A673 (cell line): ENCODE measurements at regions not wholly inside any gene's neighbourhood (a gene's known extent, or its start where the extent isn't known, plus 50 kb on each side); places are given as distances from the start of the nearest gene placed in this dataset.

Experiments used
- BruUV-seq: library from RNA; stranded (reverse); fragments of 400-500 nt; replicated peaks from 2 replicates; lab custom pipeline; 2021; lab: Mats Ljungman, UMichigan
- CTCF ChIA-PET: fragments of 300-600 bp; sonication (Branson Sonifier 250); formaldehyde crosslinking; loops from one replicate; lab custom pipeline; 2022; ENCODE audit warnings: antibody characterized with exemption; lab: Charles Lee
- POLR2A ChIA-PET: fragments of 300-600 bp; sonication (Branson Sonifier 250); formaldehyde crosslinking; loops from one replicate; lab custom pipeline; 2022; ENCODE audit warnings: antibody characterized with exemption; ENCODE audit not compliant: low non-redundant PET; lab: Charles Lee
- DNase-seq: peaks from one replicate; pipeline ENCODE4 v3.0.0-alpha.2; 2015; ENCODE audit warnings: low spot score
- H3K27ac ChIP-seq: fragments of 200-600 bp; sonication (generic); 2 replicates; pipeline ENCODE4 v1.5.1; 2016; ENCODE audit warnings: mixed run types, low read depth, mild to moderate bottlenecking, mixed read lengths, antibody characterized with exemption, low read length; ENCODE audit not compliant: poor library complexity, severe bottlenecking
- H3K27me3 ChIP-seq: fragments of 200-600 bp; sonication (generic); replicated peaks from 2 replicates; pipeline ENCODE4 v1.6.1; 2017; ENCODE audit warnings: mixed run types, low read depth, mild to moderate bottlenecking, mixed read lengths, antibody characterized with exemption, low read length; ENCODE audit not compliant: insufficient read depth, poor library complexity
- H3K36me3 ChIP-seq: fragments of 200-600 bp; sonication (generic); 2 replicates; pipeline ENCODE4 v1.6.1; 2016; ENCODE audit warnings: mixed run types, mild to moderate bottlenecking, mixed read lengths, antibody characterized with exemption, low read length; ENCODE audit not compliant: insufficient read depth, poor library complexity, severe bottlenecking
- H3K4me1 ChIP-seq: fragments of 200-600 bp; sonication (generic); 2 replicates; pipeline ENCODE4 v1.6.1; 2017; ENCODE audit warnings: mixed run types, mild to moderate bottlenecking, mixed read lengths, antibody characterized with exemption, low read length; ENCODE audit not compliant: insufficient read depth, poor library complexity, severe bottlenecking
- H3K4me3 ChIP-seq: fragments of 200-600 bp; sonication (generic); 2 replicates; pipeline ENCODE4 v1.5.1; 2016; ENCODE audit warnings: low read depth, mixed run types, mild to moderate bottlenecking, mixed read lengths, low read length; ENCODE audit not compliant: poor library complexity, severe bottlenecking
- H3K9me3 ChIP-seq: fragments of 200-600 bp; sonication (generic); 2 replicates; pipeline ENCODE4 v1.6.1; 2016; ENCODE audit warnings: mixed run types, low read depth, mild to moderate bottlenecking, mixed read lengths, antibody characterized with exemption, low read length; ENCODE audit not compliant: poor library complexity, severe bottlenecking
- CTCF ChIP-seq: fragments of 300-800, 200-600 bp; sonication (generic); conservative IDR thresholded peaks from 2 replicates; pipeline ENCODE4 v1.5.1; 2017; ENCODE audit warnings: low read depth, mild to moderate bottlenecking, antibody characterized with exemption, low read length, moderate library complexity, mixed read lengths
- EZH2 ChIP-seq: fragments of 200-600 bp; sonication (generic); IDR thresholded peaks from 2 replicates; pipeline ENCODE4 v1.6.1; 2017; ENCODE audit warnings: borderline replicate concordance, low read depth, mild to moderate bottlenecking, mixed read lengths, antibody characterized with exemption, low read length; ENCODE audit not compliant: poor library complexity, severe bottlenecking
- intact Hi-C: fragments of 100-400 bp; cut with micrococcal nuclease; formaldehyde crosslinking; loops from one replicate; pipeline ENCODE4 v1.10.0; 2022; ENCODE audit not compliant: unreplicated experiment

- CTCF ChIA-PET = interaction anchor here (0.6 kb wide), 1 partner anchor 21 kb away, joined by 3 read pairs; no protein-coding TSS in a partner anchor
- no peak for DNase-seq
- no peaks in the 10 kb centered on the region for H3K27me3 ChIP-seq
- BruUV-seq = no TSS peak
- no peaks in the 10 kb centered on the region for H3K9me3 ChIP-seq
- TF ChIP-seq CTCF (no peak), EZH2 (no peak)
- no peak overlapping the region for H3K27ac ChIP-seq
- H3K4me1 ChIP-seq = peaks cover 9% of the 10 kb centered on the region
- H3K4me3 ChIP-seq = no peak overlapping the region
- intact Hi-C loops = no loop called here
- no peaks in the 10 kb centered on the region for H3K36me3 ChIP-seq
- POLR2A ChIA-PET = no interaction called here
Observed at GRCh38 chr5:141790630-141791029, 87.6 kb downstream of the PCDH1 start.

- Histone ChIP-seq H3K27ac (no peak overlapping the region), H3K4me3 (no peak overlapping the region), H3K4me1 (peaks cover 9% of the 10 kb centered on the region), H3K9me3 (no peaks in the 10 kb centered on the region), H3K27me3 (no peaks in the 10 kb centered on the region), H3K36me3 (no peaks in the 10 kb centered on the region)
- no peak for DNase-seq
- ChIA-PET CTCF (no interaction called here), POLR2A (no interaction called here)
- no TSS peak for BruUV-seq
- intact Hi-C loops = no loop called here
- no peak for TF ChIP-seq EZH2
- TF ChIP-seq CTCF = no peak
Observed at GRCh38 chr5:141789330-141789729, 88.9 kb downstream of the PCDH1 start.

- intact Hi-C loops = no loop called here
- Histone ChIP-seq H3K4me1 (peaks cover 9% of the 10 kb centered on the region), H3K36me3 (no peaks in the 10 kb centered on the region), H3K27me3 (no peaks in the 10 kb centered on the region), H3K27ac (no peak overlapping the region), H3K4me3 (no peak overlapping the region), H3K9me3 (no peaks in the 10 kb centered on the region)
- ChIA-PET POLR2A (no interaction called here), CTCF (no interaction called here)
- no peak for DNase-seq
- no TSS peak for BruUV-seq
- TF ChIP-seq EZH2 = no peak
- no peak for TF ChIP-seq CTCF
Observed at GRCh38 chr5:141788296-141788970, 89.8 kb downstream of the PCDH1 start.
